NCI-H1092 treated with DMSO at 0.1 percent for 48 hours (cell line): ENCODE measurements at regions not wholly inside any gene's neighbourhood (a gene's known extent, or its start where the extent isn't known, plus 50 kb on each side); places are given as distances from the start of the nearest gene placed in this dataset.

Experiments used
- DNase-seq: peaks from one replicate; lab custom pipeline; 2025; lab: John Stamatoyannopoulos, UW

GRCh38 chr6:45830441-45831139 is 185.1 kb downstream of the CLIC5 start:
- no peak for DNase-seq

- no peak for DNase-seq
Measured at GRCh38 chr6:45829873-45830272, 185.8 kb downstream of the CLIC5 start.

- DNase-seq, result no peak
Measured at GRCh38 chr6:45827952-45828530, 187.6 kb downstream of the CLIC5 start.

- DNase-seq, result no peak
Measured at GRCh38 chr6:45822873-45823272, 192.8 kb downstream of the CLIC5 start.

GRCh38 chr6:45822246-45822812 is 193.3 kb downstream of the CLIC5 start:
- no peak for DNase-seq

- no peak for DNase-seq
Measured at GRCh38 chr6:45818655-45819054, 197.0 kb downstream of the CLIC5 start.

- no peak for DNase-seq
Measured at GRCh38 chr6:45816674-45817297, 198.9 kb downstream of the CLIC5 start.

- no peak for DNase-seq
Measured at GRCh38 chr6:45815466-45816125, 200.1 kb downstream of the CLIC5 start.

GRCh38 chr6:45814772-45815171 is 200.9 kb downstream of the CLIC5 start:
- no peak for DNase-seq

GRCh38 chr6:45813943-45814342 is 201.7 kb downstream of the CLIC5 start:
- no peak for DNase-seq

GRCh38 chr6:45812922-45813321 is 202.7 kb downstream of the CLIC5 start:
- no peak for DNase-seq

- DNase-seq, result no peak
Measured at GRCh38 chr6:45808917-45809316, 206.7 kb downstream of the CLIC5 start.

GRCh38 chr6:45808042-45808645 is 207.5 kb downstream of the CLIC5 start:
- DNase-seq, result no peak

GRCh38 chr6:45807311-45808041 is 208.2 kb downstream of the CLIC5 start:
- DNase-seq, result no peak

- DNase-seq, result no peak
Measured at GRCh38 chr6:45806172-45806571, 209.5 kb downstream of the CLIC5 start.

- no peak for DNase-seq
Measured at GRCh38 chr6:45803071-45803470, 212.6 kb downstream of the CLIC5 start.

GRCh38 chr6:45801471-45802289 is 214.0 kb downstream of the CLIC5 start:
- no peak for DNase-seq

GRCh38 chr6:45800911-45801310 is 214.7 kb downstream of the CLIC5 start:
- DNase-seq, result no peak

- DNase-seq, result no peak
Measured at GRCh38 chr6:45795678-45796077, 220.0 kb downstream of the CLIC5 start.

- no peak for DNase-seq
Measured at GRCh38 chr6:45794465-45794864, 221.2 kb downstream of the CLIC5 start.
